ENCODE measurements at regions not wholly inside any gene's neighbourhood (a gene's known extent, or its start where the extent isn't known, plus 50 kb on each side); places are given as distances from the start of the nearest gene placed in this dataset.
"Not testable (repeated sequence)": the region's sequence is repeated elsewhere in the genome, so short reads cannot be mapped to it uniquely, and the experiment has no call there.

- Histone ChIP-seq H3K9me3 (ENCODE audit: low read depth) (no peaks in the 10 kb centered on the region), H3K27me3 (no peaks in the 10 kb centered on the region), H3K27ac (no peak overlapping the region), H3K4me3 (no peak overlapping the region), H3K36me3 (no peaks in the 10 kb centered on the region), H3K4me1 (ENCODE audit: low read depth) (peaks cover 2% of the 10 kb centered on the region)
- no peak for TF ChIP-seq CTCF (IDR thresholded peaks at IDR 0.05; ENCODE audit: low read depth, low read length)
- no peak for DNase-seq (ENCODE audit: low read depth in 1 of 2, low spot score in 1 of 2)
Observed at GRCh38 chr9:105121861-105122430, 122.5 kb upstream of the SLC44A1 start.

- DNase-seq (ENCODE audit: low read depth in 1 of 2, low spot score in 1 of 2); H3K36me3 ChIP-seq; H3K9me3 ChIP-seq (ENCODE audit: low read depth); H3K4me1 ChIP-seq (ENCODE audit: low read depth); H3K27ac ChIP-seq; H3K27me3 ChIP-seq; H3K4me3 ChIP-seq: not testable (repeated sequence)
Observed at GRCh38 chr9:105124598-105124997, 119.9 kb upstream of the SLC44A1 start.

GRCh38 chr9:105126226-105126625 is 118.2 kb upstream of the SLC44A1 start:
- TF ChIP-seq CTCF (IDR thresholded peaks at IDR 0.05; ENCODE audit: low read depth, low read length) = no peak
- Histone ChIP-seq H3K4me1 (ENCODE audit: low read depth) (no peaks in the 10 kb centered on the region), H3K9me3 (ENCODE audit: low read depth) (no peaks in the 10 kb centered on the region), H3K27me3 (no peaks in the 10 kb centered on the region), H3K27ac (no peak overlapping the region), H3K4me3 (no peak overlapping the region), H3K36me3 (no peaks in the 10 kb centered on the region)
- peak in 1 of 2 donors; percentile 21 for DNase-seq (ENCODE audit: low read depth in 1 of 2, low spot score in 1 of 2)

GRCh38 chr9:105127863-105128220 is 116.6 kb upstream of the SLC44A1 start:
- no peaks in the 10 kb centered on the region for H3K4me1 ChIP-seq (ENCODE audit: low read depth)
- peak in 1 of 2 donors; percentile 81 for DNase-seq (ENCODE audit: low read depth in 1 of 2, low spot score in 1 of 2)
- H3K4me3 ChIP-seq = no peak overlapping the region
- no peak overlapping the region for H3K27ac ChIP-seq
- no peak for TF ChIP-seq CTCF (IDR thresholded peaks at IDR 0.05; ENCODE audit: low read depth, low read length)
- no peaks in the 10 kb centered on the region for H3K9me3 ChIP-seq (ENCODE audit: low read depth)
- no peaks in the 10 kb centered on the region for H3K36me3 ChIP-seq
- H3K27me3 ChIP-seq = no peaks in the 10 kb centered on the region

- no peak for DNase-seq (ENCODE audit: low read depth in 1 of 2, low spot score in 1 of 2)
- no peaks in the 10 kb centered on the region for H3K36me3 ChIP-seq
- H3K27ac ChIP-seq = no peak overlapping the region
- H3K4me3 ChIP-seq = no peak overlapping the region
- no peaks in the 10 kb centered on the region for H3K9me3 ChIP-seq (ENCODE audit: low read depth)
- no peaks in the 10 kb centered on the region for H3K27me3 ChIP-seq
- TF ChIP-seq CTCF (IDR thresholded peaks at IDR 0.05; ENCODE audit: low read depth, low read length) = no peak
- no peaks in the 10 kb centered on the region for H3K4me1 ChIP-seq (ENCODE audit: low read depth)
Observed at GRCh38 chr9:105128908-105129600, 115.4 kb upstream of the SLC44A1 start.

GRCh38 chr9:105129731-105130130 is 114.7 kb upstream of the SLC44A1 start:
- TF ChIP-seq CTCF (IDR thresholded peaks at IDR 0.05; ENCODE audit: low read depth, low read length) = no peak
- Histone ChIP-seq H3K36me3 (no peaks in the 10 kb centered on the region), H3K9me3 (ENCODE audit: low read depth) (no peaks in the 10 kb centered on the region), H3K27ac (no peak overlapping the region), H3K4me1 (ENCODE audit: low read depth) (no peaks in the 10 kb centered on the region), H3K4me3 (no peak overlapping the region), H3K27me3 (no peaks in the 10 kb centered on the region)
- DNase-seq (ENCODE audit: low read depth in 1 of 2, low spot score in 1 of 2) = no peak
